MM.1S (cell line): ENCODE measurements at regions not wholly inside any gene's neighbourhood (a gene's known extent, or its start where the extent isn't known, plus 50 kb on each side); places are given as distances from the start of the nearest gene placed in this dataset.

Experiments used
- DNase-seq: peaks from one replicate; pipeline ENCODE4 v3.0.0-alpha.2; 2015
- H2AFZ ChIP-seq: fragments of 300-600 bp; sonication (generic); 2 replicates; pipeline ENCODE4 v1.6.0; 2016; ENCODE audit warnings: antibody characterized with exemption, low read length
- H3F3A ChIP-seq: fragments of 300-600 bp; sonication (generic); 2 replicates; pipeline ENCODE4 v1.6.1; 2016; ENCODE audit warnings: mild to moderate bottlenecking, antibody characterized with exemption, low read length, moderate library complexity, mixed read lengths; ENCODE audit not compliant: insufficient read depth
- H3K27ac ChIP-seq: fragments of 300-600 bp; sonication (generic); 2 replicates; pipeline ENCODE4 v1.5.1; 2016; ENCODE audit warnings: mild to moderate bottlenecking, low read length
- H3K27me3 ChIP-seq: fragments of 300-600 bp; sonication (generic); replicated peaks from 2 replicates; pipeline ENCODE4 v1.6.0; 2016; ENCODE audit warnings: low read length; ENCODE audit not compliant: insufficient read depth
- H3K36me3 ChIP-seq: fragments of 300-600 bp; sonication (generic); replicated peaks from 2 replicates; pipeline ENCODE4 v1.6.1; 2016; ENCODE audit warnings: mild to moderate bottlenecking, low read length, mixed read lengths; ENCODE audit not compliant: insufficient read depth
- H3K4me1 ChIP-seq: fragments of 300-600 bp; sonication (generic); 2 replicates; pipeline ENCODE4 v1.6.1; 2016; ENCODE audit warnings: low read length, mixed read lengths
- H3K4me2 ChIP-seq: fragments of 300-600 bp; sonication (generic); 2 replicates; pipeline ENCODE4 v1.6.0; 2016; ENCODE audit warnings: low read depth, low read length
- H3K4me3 ChIP-seq: fragments of 300-600 bp; sonication (generic); 2 replicates; pipeline ENCODE4 v1.5.1; 2016; ENCODE audit warnings: low read length, mixed read lengths
- H3K79me2 ChIP-seq: fragments of 300-600 bp; sonication (generic); 2 replicates; pipeline ENCODE4 v1.6.1; 2016; ENCODE audit warnings: mixed run types, low read length, mixed read lengths
- H3K9ac ChIP-seq: fragments of 300-600 bp; sonication (generic); 2 replicates; pipeline ENCODE4 v1.6.1; 2016; ENCODE audit warnings: low read length, mixed read lengths
- H3K9me2 ChIP-seq: fragments of 300-600 bp; sonication (generic); replicated peaks from 2 replicates; pipeline ENCODE4 v1.6.1; 2016; ENCODE audit warnings: mild to moderate bottlenecking, low read length, mixed read lengths; ENCODE audit not compliant: insufficient read depth
- H3K9me3 ChIP-seq: fragments of 300-600 bp; sonication (generic); replicated peaks from 2 replicates; pipeline ENCODE4 v1.6.1; 2016; ENCODE audit warnings: mild to moderate bottlenecking, low read length, mixed read lengths; ENCODE audit not compliant: insufficient read depth
- H4K20me1 ChIP-seq: fragments of 300-600 bp; sonication (generic); 2 replicates; pipeline ENCODE4 v1.6.1; 2016; ENCODE audit warnings: mild to moderate bottlenecking, low read length, moderate library complexity, mixed read lengths; ENCODE audit not compliant: insufficient read depth
- CTCF ChIP-seq: fragments of 300-600 bp; sonication (generic); IDR thresholded peaks from 2 replicates; pipeline ENCODE4 v1.5.1; 2016; ENCODE audit warnings: antibody characterized with exemption, low read length, mixed read lengths
- EZH2 ChIP-seq: fragments of 300-600 bp; sonication (generic); optimal IDR thresholded peaks from 2 replicates; pipeline ENCODE3; 2017; ENCODE audit warnings: low read depth, mild to moderate bottlenecking, antibody characterized with exemption, low read length, mixed read lengths
- EZH2phosphoT487 ChIP-seq: fragments of 300-600 bp; sonication (generic); IDR thresholded peaks from 2 replicates; pipeline ENCODE4 v1.6.1; 2018; ENCODE audit warnings: antibody characterized with exemption, low read length

GRCh38 chr16:79929260-79929965 is 328.9 kb upstream of the MAF start:
- Histone ChIP-seq H3K4me3 (no peak overlapping the region), H3F3A (no peaks in the 10 kb centered on the region), H3K27me3 (no peaks in the 10 kb centered on the region), H3K27ac (no peak overlapping the region), H3K4me1 (no peaks in the 10 kb centered on the region), H3K4me2 (no peak overlapping the region), H3K79me2 (no peaks in the 10 kb centered on the region), H3K9me2 (no peaks in the 10 kb centered on the region), H4K20me1 (no peaks in the 10 kb centered on the region), H3K9ac (no peak overlapping the region), H2AFZ (no peak overlapping the region), H3K36me3 (no peaks in the 10 kb centered on the region), H3K9me3 (no peaks in the 10 kb centered on the region)
- TF ChIP-seq EZH2phosphoT487 (no peak), CTCF (no peak), EZH2 (no peak)
- no peak for DNase-seq

- no peaks in the 10 kb centered on the region for H3K9me3 ChIP-seq
- H3F3A ChIP-seq = no peaks in the 10 kb centered on the region
- no peaks in the 10 kb centered on the region for H3K79me2 ChIP-seq
- no peak overlapping the region for H3K9ac ChIP-seq
- H4K20me1 ChIP-seq = no peaks in the 10 kb centered on the region
- H3K27ac ChIP-seq = no peak overlapping the region
- no peak overlapping the region for H2AFZ ChIP-seq
- no peaks in the 10 kb centered on the region for H3K9me2 ChIP-seq
- H3K4me2 ChIP-seq = no peak overlapping the region
- H3K4me1 ChIP-seq = no peaks in the 10 kb centered on the region
- TF ChIP-seq EZH2phosphoT487 (no peak), EZH2 (no peak), CTCF (no peak)
- H3K4me3 ChIP-seq = no peak overlapping the region
- DNase-seq = no peak
- H3K36me3 ChIP-seq = no peaks in the 10 kb centered on the region
- H3K27me3 ChIP-seq = no peaks in the 10 kb centered on the region
These were observed 327.8 kb upstream of the MAF start for GRCh38 chr16:79928142-79928873.

- H3K4me2 ChIP-seq = no peak overlapping the region
- H3K79me2 ChIP-seq = no peaks in the 10 kb centered on the region
- no peak for TF ChIP-seq EZH2phosphoT487
- no peak for TF ChIP-seq CTCF
- no peak for TF ChIP-seq EZH2
- H3K27me3 ChIP-seq = no peaks in the 10 kb centered on the region
- H3K36me3 ChIP-seq = no peaks in the 10 kb centered on the region
- no peaks in the 10 kb centered on the region for H3K9me3 ChIP-seq
- H3K9me2 ChIP-seq = no peaks in the 10 kb centered on the region
- no peaks in the 10 kb centered on the region for H3K4me1 ChIP-seq
- no peak overlapping the region for H3K9ac ChIP-seq
- no peak overlapping the region for H2AFZ ChIP-seq
- H3K4me3 ChIP-seq = no peak overlapping the region
- no peak for DNase-seq
- no peaks in the 10 kb centered on the region for H3F3A ChIP-seq
- no peak overlapping the region for H3K27ac ChIP-seq
- H4K20me1 ChIP-seq = no peaks in the 10 kb centered on the region
These were observed 326.1 kb upstream of the MAF start for GRCh38 chr16:79926451-79927205.
